ENCODE measurements at regions not wholly inside any gene's neighbourhood (a gene's known extent, or its start where the extent isn't known, plus 50 kb on each side); places are given as distances from the start of the nearest gene placed in this dataset.

- no peak for DNase-seq
Observed at GRCh38 chr5:3277590-3278196, 317.9 kb upstream of the IRX1 start.

GRCh38 chr5:3276896-3277295 is 318.7 kb upstream of the IRX1 start:
- DNase-seq: no peak

DNA sequence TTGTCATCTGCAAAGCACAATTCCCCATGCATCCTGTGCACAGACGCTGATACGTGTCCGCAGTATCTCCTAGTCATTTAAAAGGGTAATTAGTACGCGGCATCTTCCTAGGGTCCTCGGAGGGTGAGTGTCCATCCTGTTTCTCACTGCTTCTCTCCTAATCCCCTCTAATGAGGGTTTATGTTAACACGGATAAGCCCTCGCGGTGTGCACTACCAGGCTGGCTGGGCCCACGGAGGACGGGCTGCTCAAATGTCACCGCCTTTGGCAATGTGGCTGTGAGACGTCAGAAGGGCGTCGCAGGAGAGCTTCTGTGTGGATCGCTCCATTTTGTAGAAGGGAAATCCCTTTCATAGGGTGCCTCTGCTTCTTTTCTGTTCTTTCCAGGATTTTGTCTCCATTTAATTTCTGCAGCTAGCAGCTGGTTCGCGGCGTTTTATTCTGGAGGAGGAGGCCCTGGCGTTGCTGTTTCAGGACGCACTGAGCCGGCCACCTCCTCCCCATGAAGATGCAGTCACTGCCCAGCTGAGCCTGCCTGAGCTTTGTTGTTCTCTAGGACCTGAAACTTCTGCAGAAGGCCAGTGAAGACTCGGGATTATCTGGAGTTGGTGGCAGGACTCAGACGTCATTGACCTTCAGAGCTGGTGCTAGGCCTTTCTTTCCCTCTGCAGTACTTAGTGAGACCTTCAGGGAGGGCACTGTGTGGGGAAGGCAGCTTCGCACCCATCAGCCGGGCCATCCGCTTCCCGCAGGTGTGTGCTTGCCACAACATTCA is 326.1 kb upstream of the IRX1 start:
- no peak for DNase-seq

GRCh38 chr5:3268760-3269330 is 326.8 kb upstream of the IRX1 start:
- DNase-seq: no peak

DNA sequence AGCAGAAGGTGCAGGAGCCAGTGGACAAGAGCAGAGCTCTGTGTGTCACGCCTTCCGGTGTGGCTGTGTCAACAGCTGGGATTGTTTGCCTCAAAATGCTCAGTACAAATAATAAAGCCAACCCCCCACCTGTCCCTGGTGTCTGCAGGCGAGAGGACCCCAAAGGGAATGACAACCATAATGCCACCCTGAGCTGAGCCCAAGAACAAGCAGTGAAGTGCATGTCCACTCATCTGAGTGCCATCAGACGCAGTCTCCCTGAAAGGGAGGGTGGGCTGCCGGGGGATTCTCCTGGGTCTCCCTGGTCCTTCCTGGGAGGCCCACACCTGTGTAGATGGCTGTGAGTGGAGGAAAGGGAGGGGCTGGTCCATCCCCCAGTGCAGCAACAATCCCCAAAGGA is 328.8 kb upstream of the IRX1 start:
- no peak for DNase-seq

GRCh38 chr5:3265936-3266335 is 329.7 kb upstream of the IRX1 start:
- DNase-seq: no peak

DNA sequence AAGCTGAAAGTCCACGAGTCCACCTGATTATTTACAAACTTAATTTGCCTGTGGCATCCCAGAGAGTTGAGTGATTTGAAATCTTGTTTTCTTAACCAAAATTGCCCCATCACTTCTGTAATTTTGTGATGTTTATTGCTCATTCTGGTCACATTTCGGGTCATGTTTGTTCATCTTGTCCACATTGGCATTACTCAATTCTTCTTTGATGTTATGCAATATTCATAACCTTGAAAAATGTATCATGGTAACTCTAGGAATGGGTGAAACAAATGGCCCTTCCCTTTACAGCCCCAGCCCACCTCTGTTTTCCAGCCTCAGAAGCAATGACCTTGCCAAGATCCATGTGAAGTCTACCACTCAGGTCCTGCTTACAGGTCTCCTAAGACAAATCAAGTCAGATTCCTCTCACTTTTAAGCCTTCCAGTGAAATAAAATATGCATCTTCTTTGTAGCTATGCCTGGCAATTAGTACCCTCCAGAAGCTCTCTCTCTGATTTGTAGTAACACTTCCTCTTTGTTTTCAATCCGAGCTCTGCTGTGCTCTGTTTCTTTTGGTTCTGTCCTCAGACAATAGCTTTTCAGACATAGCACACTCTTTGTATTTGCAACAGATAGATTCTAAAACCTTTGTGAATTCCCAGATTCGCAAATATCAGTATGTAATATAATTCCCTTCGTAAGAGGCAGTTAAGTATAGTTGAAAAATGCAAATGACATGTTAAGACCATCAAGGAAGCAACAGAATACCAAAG is 330.3 kb upstream of the IRX1 start:
- DNase-seq: no peak

- DNase-seq: no peak
Observed at GRCh38 chr5:3262451-3262850, 333.2 kb upstream of the IRX1 start.

GRCh38 chr5:3261081-3261480 is 334.6 kb upstream of the IRX1 start:
- DNase-seq: no peak

DNA sequence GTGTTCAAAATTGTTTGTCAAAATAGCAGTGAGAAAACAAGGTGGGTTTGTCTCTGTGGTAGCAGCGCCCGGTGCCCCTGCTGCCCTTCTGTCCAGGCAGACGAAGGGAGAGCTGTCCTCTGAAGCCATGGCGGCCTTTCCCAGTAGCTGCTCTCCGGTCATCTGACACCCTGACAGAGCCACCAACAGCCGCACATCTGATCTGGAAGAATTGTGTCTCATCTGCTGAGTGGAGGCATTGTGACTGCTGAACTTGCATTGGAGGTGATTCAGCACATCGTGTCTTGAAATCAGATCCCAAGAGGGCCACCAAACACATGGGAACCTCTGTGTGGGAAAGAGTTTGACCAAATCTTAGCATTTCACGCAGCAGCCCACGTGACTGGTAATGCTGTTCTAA is 337.6 kb upstream of the IRX1 start:
- DNase-seq: no peak

GRCh38 chr5:3252235-3252634 is 343.4 kb upstream of the IRX1 start:
- no peak for DNase-seq

DNA sequence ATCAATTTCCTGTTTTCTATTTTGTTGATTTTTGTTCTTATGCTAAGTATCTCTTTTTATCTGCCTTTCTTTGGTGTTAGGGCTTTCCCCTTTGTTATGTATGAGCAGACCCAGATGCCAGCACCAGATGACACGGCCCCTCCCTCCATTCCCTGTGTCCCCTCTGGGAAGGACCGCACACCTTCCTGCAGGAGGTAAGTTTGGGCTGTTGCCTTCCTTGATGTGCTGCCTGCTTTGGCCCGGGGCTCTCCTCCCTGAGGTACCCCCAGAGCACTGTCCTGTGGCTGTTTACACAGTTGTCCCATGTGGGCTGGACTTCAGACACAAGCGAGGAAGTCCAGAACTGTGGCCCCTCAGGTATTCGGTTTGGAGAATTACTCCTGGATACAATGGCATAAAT is 343.8 kb upstream of the IRX1 start:
- DNase-seq: no peak

DNA sequence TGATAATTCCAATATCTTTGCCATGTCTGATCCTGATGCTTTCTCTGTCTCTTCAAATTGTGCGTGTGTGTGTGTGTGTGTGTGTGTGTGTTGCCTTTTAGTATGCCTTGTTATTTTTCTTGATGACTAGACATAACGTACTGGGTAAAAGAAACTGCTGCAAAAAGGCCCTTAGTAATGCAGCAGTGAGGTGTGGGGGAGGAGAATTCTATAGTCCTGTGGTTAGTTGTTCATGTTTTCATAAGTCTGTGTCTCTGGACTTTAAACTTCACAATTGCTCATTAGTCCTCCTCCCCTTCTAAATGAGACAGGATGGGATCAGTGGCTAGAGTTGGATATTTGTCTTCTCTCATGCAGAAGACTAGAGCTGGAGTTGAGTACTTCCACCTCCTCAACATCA is 346.2 kb upstream of the IRX1 start:
- no peak for DNase-seq

GRCh38 chr5:3237276-3237868 is 358.3 kb upstream of the IRX1 start:
- no peak for DNase-seq

DNA sequence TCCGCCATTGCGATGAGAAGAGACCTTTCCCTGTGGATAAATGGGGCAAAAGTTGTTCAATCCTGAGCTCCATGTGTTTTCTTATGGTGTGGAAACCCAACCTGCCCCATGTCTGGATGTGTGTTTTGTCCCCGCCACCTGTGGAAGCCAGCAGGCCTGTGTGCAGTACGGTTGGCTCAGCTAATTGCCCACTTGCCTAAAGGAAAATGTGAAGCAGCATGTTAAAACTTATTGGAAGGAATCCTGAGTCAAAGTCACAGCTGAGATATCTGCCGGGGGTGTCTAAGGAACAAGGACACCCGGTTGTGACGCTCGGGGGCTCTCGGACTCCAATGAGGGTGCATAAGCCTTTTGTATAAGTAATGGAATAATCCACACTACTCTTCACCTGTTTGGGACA is 361.1 kb upstream of the IRX1 start:
- no peak for DNase-seq

GRCh38 chr5:3230941-3231340 is 364.7 kb upstream of the IRX1 start:
- DNase-seq: no peak

- no peak for DNase-seq
Observed at GRCh38 chr5:3230254-3230653, 365.4 kb upstream of the IRX1 start.

GRCh38 chr5:3226196-3226920 is 369.3 kb upstream of the IRX1 start:
- no peak for DNase-seq

- no peak for DNase-seq
Observed at GRCh38 chr5:3225201-3225960, 370.3 kb upstream of the IRX1 start.

GRCh38 chr5:3222924-3223323 is 372.7 kb upstream of the IRX1 start:
- DNase-seq: no peak

DNA sequence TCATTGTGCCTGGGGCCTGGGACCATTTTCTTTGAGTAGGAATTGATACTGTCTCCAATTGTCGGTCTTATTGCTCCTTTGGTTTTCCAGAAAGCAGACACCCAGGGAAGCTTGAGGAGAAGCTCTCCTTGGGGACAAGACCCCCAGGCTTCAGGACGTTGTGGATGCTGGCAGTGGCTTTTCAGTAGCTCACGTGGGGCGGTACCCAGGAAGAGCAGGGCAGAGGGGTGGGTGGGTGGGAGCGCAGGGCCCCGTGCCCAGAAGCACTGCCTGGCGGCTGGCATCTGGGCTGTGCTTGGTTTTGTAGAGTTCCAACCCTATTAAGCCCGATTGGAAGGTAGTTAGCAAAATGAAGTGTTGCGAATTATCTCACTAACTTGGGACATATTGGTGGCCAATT is 374.2 kb upstream of the IRX1 start:
- DNase-seq: no peak

All from fibroblast of skin of scalp (primary cell).